HepG2 (cell line): ENCODE measurements at regions not wholly inside any gene's neighbourhood (a gene's known extent, or its start where the extent isn't known, plus 50 kb on each side); places are given as distances from the start of the nearest gene placed in this dataset.

ENCODE experiments used
- ATAC-seq: fragments of 200-7000 bp; cut with Tn5 transposase; 3 replicates; pipeline ENCODE4 v1.9.1; 2020; ENCODE audit warnings: mild to moderate bottlenecking, moderate library complexity
- BruUV-seq: library from RNA; stranded (reverse); fragments of 400-500 nt; replicated peaks from 2 replicates; lab custom pipeline; 2021; lab: Mats Ljungman, UMichigan
- CTCF ChIA-PET: fragments of 300-600 bp; formaldehyde crosslinking; extraction: SDS; loops from one replicate; lab custom pipeline; 2021; ENCODE audit warnings: low total read pairs, inconsistent platforms, low intra/inter-chr PET ratio; lab: Yijun Ruan, JAX
- POLR2A ChIA-PET: fragments of 350-600 bp; sonication (Branson Sonifier 250); formaldehyde crosslinking; loops from one replicate; lab custom pipeline; 2020; ENCODE audit warnings: antibody characterized with exemption, inconsistent platforms; lab: Yijun Ruan, JAX
- DNase-seq: peaks from one replicate; pipeline ENCODE4 v3.0.0-alpha.2; 2015; ENCODE audit warnings: low spot score
- FAIRE-seq: peaks from 3 replicates; lab custom pipeline; 2011; peaks lifted over from hg19 to GRCh38; lab: Jason Lieb, UNC
- H2AFZ ChIP-seq: one replicate; pipeline ENCODE4 v1.6.1; 2011; ENCODE audit warnings: low read length, inconsistent platforms
- H3K27ac ChIP-seq: fragments of 300-600 bp; 3 replicates; pipeline ENCODE4 v1.8.0; 2011; ENCODE audit warnings: mixed run types, mild to moderate bottlenecking, mixed read lengths, low read length, inconsistent platforms; ENCODE audit not compliant: insufficient read depth; ENCODE audit errors: extremely low read length
- H3K27me3 ChIP-seq, 2 experiments: fragments of 200-600 bp in 1 of 2; 2 replicates in 1 of 2; 3 replicates in 1 of 2; pipeline versions ENCODE4 v1.6.0 to v1.8.0; 2011; ENCODE audit warnings: low read length in 2 of 2, mild to moderate bottlenecking in 2 of 2, moderate library complexity in 2 of 2, inconsistent platforms in 1 of 2; ENCODE audit not compliant: insufficient read depth in 2 of 2, control insufficient read depth in 1 of 2
- H3K36me3 ChIP-seq, 2 experiments: fragments of 200-600 bp in 1 of 2; replicated peaks in 1 of 2; 2 replicates in 1 of 2; 3 replicates in 1 of 2; pipeline versions ENCODE4 v1.5.1 to v1.8.0; 2011; ENCODE audit warnings: low read length in 2 of 2, inconsistent platforms in 1 of 2; ENCODE audit not compliant: insufficient read depth in 2 of 2, control insufficient read depth in 1 of 2
- H3K4me1 ChIP-seq: 2 replicates; pipeline ENCODE4 v1.5.1; 2012; ENCODE audit warnings: low read length, inconsistent platforms; ENCODE audit not compliant: insufficient read depth
- H3K4me2 ChIP-seq: 2 replicates; pipeline ENCODE4 v1.6.0; 2011; ENCODE audit warnings: low read depth, low read length, inconsistent platforms
- H3K4me3 ChIP-seq, 3 experiments: fragments of 200-600 bp in 1 of 3; sonication (generic), shearing (Covaris generic) in 1 of 3; replicated peaks in 1 of 3; 2 replicates each; pipeline ENCODE4 v1.5.1; 2011 to 2016; ENCODE audit warnings: low read length in 3 of 3, inconsistent platforms in 2 of 3, low read depth in 2 of 3, mild to moderate bottlenecking in 2 of 3, control low read depth in 1 of 3, mixed read lengths in 1 of 3; ENCODE audit not compliant: insufficient read depth in 1 of 3
- H3K79me2 ChIP-seq: one replicate; pipeline ENCODE4 v1.6.1; 2011; ENCODE audit warnings: low read length, inconsistent platforms; ENCODE audit not compliant: insufficient read depth
- H3K9ac ChIP-seq: 2 replicates; pipeline ENCODE4 v1.6.0; 2011; ENCODE audit warnings: mild to moderate bottlenecking, low read depth, low read length, inconsistent platforms; ENCODE audit not compliant: insufficient read depth
- H3K9me3 ChIP-seq: 2 replicates; pipeline ENCODE4 v1.5.1; 2012; ENCODE audit warnings: mild to moderate bottlenecking, low read length
- H4K20me1 ChIP-seq: 2 replicates; pipeline ENCODE4 v1.6.0; 2011; ENCODE audit warnings: inconsistent platforms, mild to moderate bottlenecking, low read length, moderate library complexity; ENCODE audit not compliant: insufficient read depth
- ASH2L ChIP-seq: fragments of 300-600, 200-600 bp; sonication (generic); IDR thresholded peaks from 2 replicates; pipeline ENCODE4 v1.7.0; 2017; ENCODE audit warnings: low read depth, mild to moderate bottlenecking, moderate library complexity, mixed read lengths, low read length; ENCODE audit not compliant: insufficient read length
- BCLAF1 ChIP-seq: fragments of 450-650 bp; IDR thresholded peaks from 2 replicates; pipeline ENCODE4 v1.6.1; 2017; ENCODE audit warnings: mild to moderate bottlenecking
- BRF2 ChIP-seq: sonication (generic); formaldehyde crosslinking; IDR thresholded peaks from 2 replicates; pipeline ENCODE4 v1.8.1; 2022; ENCODE audit warnings: mild to moderate bottlenecking, missing genetic modification reagents
- CEBPZ ChIP-seq: IDR thresholded peaks from 2 replicates; pipeline ENCODE4 v1.6.1; 2012; ENCODE audit warnings: low read length, improper control_type of control experiment
- EEA1 ChIP-seq: sonication (generic); formaldehyde crosslinking; IDR thresholded peaks from 2 replicates; pipeline ENCODE4 v1.5.1; 2020; ENCODE audit warnings: mild to moderate bottlenecking, missing genetic modification reagents, borderline replicate concordance
- HNF1A ChIP-seq, 2 experiments: sonication (generic) in 1 of 2; formaldehyde crosslinking in 1 of 2; IDR thresholded peaks; 2 replicates each; pipeline versions ENCODE4 v1.4.0 to v1.6.1; 2016 to 2020; ENCODE audit warnings: borderline replicate concordance in 1 of 2, low read depth in 1 of 2, mild to moderate bottlenecking in 1 of 2, missing genetic modification reagents in 1 of 2
- HNF4A ChIP-seq: sonication (generic); formaldehyde crosslinking; IDR thresholded peaks from 2 replicates; pipeline ENCODE4 v1.4.0; 2020; ENCODE audit warnings: missing genetic modification reagents
- MAFK ChIP-seq, 2 experiments: IDR thresholded peaks in 1 of 2; conservative IDR thresholded peaks in 1 of 2; 2 replicates each; pipeline ENCODE4 v1.6.1; 2011; ENCODE audit warnings: improper control_type of control experiment in 2 of 2, low read length in 2 of 2
- NCOR1 ChIP-seq: fragments of 200-600 bp; sonication (generic); IDR thresholded peaks from 2 replicates; pipeline ENCODE4 v1.7.0; 2017; ENCODE audit warnings: antibody characterized with exemption, low read length, borderline replicate concordance
- POLR2AphosphoS2 ChIP-seq: IDR thresholded peaks from 2 replicates; pipeline ENCODE4 v1.6.1; 2011; ENCODE audit warnings: low read depth, low read length, improper control_type of control experiment
- RXRB ChIP-seq: IDR thresholded peaks from 2 replicates; pipeline ENCODE4 v1.6.1; 2016; ENCODE audit warnings: borderline replicate concordance, missing genetic modification reagents, missing compliant biosample characterization
- XRCC5 ChIP-seq: fragments of 200-400 bp; formaldehyde crosslinking; optimal IDR thresholded peaks from 2 replicates; pipeline ENCODE3; 2017; ENCODE audit warnings: mild to moderate bottlenecking, low read length
- ZMYM3 ChIP-seq: sonication (generic); formaldehyde crosslinking; IDR thresholded peaks from 2 replicates; pipeline ENCODE4 v1.5.1; 2020; ENCODE audit warnings: mild to moderate bottlenecking, missing genetic modification reagents
- WGBS: methylation state at CpG from one replicate; pipeline ENCODE4 v1.1.6; 2017; ENCODE audit warnings: low lambda C conversion rate; 5-methylcytosine and 5-hydroxymethylcytosine counted together
- in situ Hi-C: cut with HindIII; loops from 2 replicates; pipeline ENCODE4 v1.10.0; 2017; ENCODE audit warnings: low pct_unique_long_range_greater_than_20kb; ENCODE audit not compliant: extremely low pct_ligation_motif_present
- intact Hi-C: fragments of 100-400 bp; cut with micrococcal nuclease; formaldehyde crosslinking; loops from one replicate; pipeline ENCODE4 v1.10.0; 2022; ENCODE audit not compliant: unreplicated experiment

- DNase-seq: peak; percentile 13
- no peak for FAIRE-seq
- Histone ChIP-seq H3K27ac (no peak overlapping the region), H3K4me3 (no peak overlapping the region), H3K9ac (no peak overlapping the region), H3K27me3 (no peaks in the 10 kb centered on the region; a peak in 1 of 5 replicates), H3K9me3 (no peaks in the 10 kb centered on the region), H2AFZ (no peak overlapping the region), H3K79me2 (no peaks in the 10 kb centered on the region), H3K4me1 (peaks cover 23% of the 10 kb centered on the region), H3K4me2 (peak overlapping the region; percentile 10; the same call in 1 of the 2 replicates), H4K20me1 (no peaks in the 10 kb centered on the region), H3K36me3 (no peaks in the 10 kb centered on the region)
- no TSS peak for BruUV-seq
- in situ Hi-C loops (no loop called here), intact Hi-C loops (no loop called here)
- ChIA-PET POLR2A (no interaction called here), CTCF (no interaction called here)
- ATAC-seq: no peak; the same call in 2 of the 3 replicates
- WGBS: 0% methylated on average over 2 of the region's 2 CpGs
- TF ChIP-seq ASH2L: no peak
- TF ChIP-seq NCOR1: no peak
- TF ChIP-seq HNF1A (IDR thresholded peaks at IDR 0.05; ENCODE audit: low read depth): no peak
- no peak for TF ChIP-seq HNF1A (CRISPR knock-in tag; IDR thresholded peaks at IDR 0.05; ENCODE audit: borderline replicate concordance)
- TF ChIP-seq EEA1 (CRISPR knock-in tag): no peak
- no peak for TF ChIP-seq POLR2AphosphoS2
- TF ChIP-seq BRF2 (CRISPR knock-in tag): no peak
- TF ChIP-seq ZMYM3: no peak
- TF ChIP-seq CEBPZ: no peak
- no peak for TF ChIP-seq XRCC5
- TF ChIP-seq BCLAF1: no peak
- no peak for TF ChIP-seq HNF4A (CRISPR knock-in tag)
- TF ChIP-seq MAFK (conservative IDR thresholded peaks at IDR 0.05 in 1 of 2, IDR thresholded peaks at IDR 0.05 in 1 of 2; ENCODE audit: low read length in 2 of 2): no peak
- no peak for TF ChIP-seq RXRB (CRISPR knock-in tag)
Measured at GRCh38 chr3:35524856-35525255, 114.5 kb upstream of the ARPP21 start.
